Stimulated activated naive CD8-positive, alpha-beta T cell treated with anti-CD3 and anti-CD28 coated beads, Interleukin-15, Interleukin-2, amounts not matched to agents 100 ng/mL and 50 ng/mL, for 24 hours (primary cell): ENCODE measurements at regions not wholly inside any gene's neighbourhood (a gene's known extent, or its start where the extent isn't known, plus 50 kb on each side); places are given as distances from the start of the nearest gene placed in this dataset.

Experiments
- H3K27ac Mint-ChIP-seq: one replicate; pipeline ENCODE4 v1.8.0; 2021; ENCODE audit warnings: mild to moderate bottlenecking, mixed read lengths
- H3K27me3 Mint-ChIP-seq: one replicate; pipeline ENCODE4 v1.8.0; 2021; ENCODE audit warnings: mixed read lengths
- H3K36me3 Mint-ChIP-seq: one replicate; pipeline ENCODE4 v1.8.0; 2021; ENCODE audit warnings: low read depth, mixed read lengths
- H3K4me1 Mint-ChIP-seq: one replicate; pipeline ENCODE4 v1.8.0; 2021; ENCODE audit warnings: low read depth, mixed read lengths
- H3K4me3 Mint-ChIP-seq: one replicate; pipeline ENCODE4 v1.8.0; 2021; ENCODE audit warnings: mild to moderate bottlenecking, mixed read lengths
- H3K9me3 Mint-ChIP-seq: one replicate; pipeline ENCODE4 v1.8.0; 2021; ENCODE audit warnings: mixed read lengths

DNA sequence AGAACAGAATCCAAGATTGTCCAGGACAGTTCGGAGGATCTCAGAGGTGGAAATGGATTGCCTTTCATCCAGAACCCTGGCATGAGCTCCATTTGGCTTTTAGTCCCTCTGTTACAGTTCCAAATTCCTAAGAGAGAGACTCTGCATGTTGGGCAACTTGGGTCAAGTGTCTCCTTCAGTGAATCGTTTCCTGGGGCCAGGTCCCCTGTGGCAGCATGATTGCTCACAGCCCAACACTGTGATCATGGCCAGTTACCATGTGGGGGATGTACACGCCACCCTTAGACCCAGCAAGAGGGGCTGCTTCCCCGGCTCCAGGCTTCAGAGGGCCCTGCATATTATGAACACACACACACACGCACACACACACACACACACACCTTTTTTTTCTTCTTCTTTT, 118.6 kb upstream of the GLI2 start:
- Mint-ChIP-seq H3K27ac (no peak overlapping the region), H3K36me3 (no peaks in the 10 kb centered on the region), H3K9me3 (no peaks in the 10 kb centered on the region), H3K4me1 (no peaks in the 10 kb centered on the region), H3K4me3 (no peak overlapping the region), H3K27me3 (no peaks in the 10 kb centered on the region)

DNA sequence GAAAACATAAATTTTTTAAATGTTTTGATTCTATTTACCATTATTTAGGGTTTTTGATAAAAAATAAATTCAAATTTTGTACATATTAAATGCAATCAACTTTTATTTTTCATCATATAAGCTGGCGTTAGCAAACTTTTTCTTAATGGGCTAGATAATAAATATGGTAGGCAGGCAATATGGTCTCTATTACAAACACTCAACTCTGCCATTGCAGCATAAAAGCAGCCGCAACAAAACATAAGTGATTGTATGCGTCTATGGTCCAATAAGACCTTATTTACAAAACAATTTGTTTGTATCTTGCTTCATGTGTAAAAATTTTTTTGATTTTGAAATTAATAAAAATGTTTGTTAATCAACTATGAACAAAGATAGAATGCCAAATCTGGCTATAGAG, 116.8 kb upstream of the GLI2 start:
- H3K4me1 Mint-ChIP-seq: no peaks in the 10 kb centered on the region
- H3K9me3 Mint-ChIP-seq: peaks cover 5% of the 10 kb centered on the region
- no peak overlapping the region for H3K4me3 Mint-ChIP-seq
- H3K36me3 Mint-ChIP-seq: no peaks in the 10 kb centered on the region
- no peaks in the 10 kb centered on the region for H3K27me3 Mint-ChIP-seq
- H3K27ac Mint-ChIP-seq: no peak overlapping the region

DNA sequence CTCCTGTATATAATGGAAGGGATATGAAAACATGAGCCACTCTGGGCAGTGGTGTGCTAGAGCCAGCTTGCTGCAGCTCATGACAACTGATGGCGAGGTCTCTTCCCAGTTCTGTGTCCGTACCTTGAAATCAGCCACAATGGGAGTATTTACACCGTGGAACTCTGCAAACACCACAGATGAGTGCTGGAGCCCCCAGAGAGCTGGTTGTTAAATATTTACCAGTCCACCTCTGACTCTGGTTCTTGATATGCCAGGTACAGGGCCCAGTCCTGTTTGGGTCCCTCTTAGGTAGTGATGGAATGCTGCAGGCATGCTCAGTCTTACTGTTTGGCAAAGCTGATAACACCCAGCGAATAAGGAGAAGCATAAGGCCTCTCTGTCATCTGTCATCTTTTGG, 116.1 kb upstream of the GLI2 start:
- no peak overlapping the region for H3K4me3 Mint-ChIP-seq
- no peaks in the 10 kb centered on the region for H3K4me1 Mint-ChIP-seq
- H3K9me3 Mint-ChIP-seq: peaks cover 5% of the 10 kb centered on the region
- H3K27ac Mint-ChIP-seq: no peak overlapping the region
- H3K36me3 Mint-ChIP-seq: no peaks in the 10 kb centered on the region
- no peaks in the 10 kb centered on the region for H3K27me3 Mint-ChIP-seq

DNA sequence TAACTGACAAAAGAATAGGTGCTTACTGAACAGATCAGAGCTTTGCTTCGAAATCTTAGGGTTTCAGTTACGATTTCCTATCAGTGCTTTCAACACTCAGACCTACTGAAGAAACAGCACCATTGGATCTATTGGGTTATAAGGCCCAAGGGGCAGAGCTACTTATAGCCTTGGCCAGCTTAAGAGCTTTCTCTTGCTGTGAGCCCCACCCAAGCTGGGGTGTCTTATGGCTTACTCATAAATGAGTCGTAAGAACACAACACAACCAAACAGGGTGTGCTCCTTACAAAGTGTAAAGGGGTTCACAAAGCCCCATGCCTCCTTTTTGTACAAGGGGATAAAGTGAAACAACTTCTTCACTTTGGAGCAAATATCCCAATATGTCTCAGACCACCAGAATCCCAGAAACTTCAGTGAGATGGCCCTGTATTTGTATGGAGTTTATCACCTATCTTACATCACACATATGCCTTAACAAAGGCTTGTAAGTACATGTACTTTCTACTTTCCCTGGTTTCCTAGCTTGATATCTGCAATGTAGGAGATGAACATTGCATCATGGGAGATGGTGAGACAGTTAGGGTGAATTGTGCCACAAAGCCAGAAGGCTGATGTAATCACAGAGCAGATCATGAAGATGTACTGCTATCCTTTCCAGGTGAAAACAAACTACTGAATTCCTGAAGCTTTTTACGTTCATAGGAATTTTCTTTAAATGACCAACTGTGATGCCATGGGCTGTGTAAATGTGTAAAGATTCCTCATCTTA, 115.5 kb upstream of the GLI2 start:
- Mint-ChIP-seq H3K4me1 (no peaks in the 10 kb centered on the region), H3K27ac (no peak overlapping the region), H3K9me3 (peaks cover 5% of the 10 kb centered on the region), H3K27me3 (no peaks in the 10 kb centered on the region), H3K4me3 (no peak overlapping the region), H3K36me3 (no peaks in the 10 kb centered on the region)

DNA sequence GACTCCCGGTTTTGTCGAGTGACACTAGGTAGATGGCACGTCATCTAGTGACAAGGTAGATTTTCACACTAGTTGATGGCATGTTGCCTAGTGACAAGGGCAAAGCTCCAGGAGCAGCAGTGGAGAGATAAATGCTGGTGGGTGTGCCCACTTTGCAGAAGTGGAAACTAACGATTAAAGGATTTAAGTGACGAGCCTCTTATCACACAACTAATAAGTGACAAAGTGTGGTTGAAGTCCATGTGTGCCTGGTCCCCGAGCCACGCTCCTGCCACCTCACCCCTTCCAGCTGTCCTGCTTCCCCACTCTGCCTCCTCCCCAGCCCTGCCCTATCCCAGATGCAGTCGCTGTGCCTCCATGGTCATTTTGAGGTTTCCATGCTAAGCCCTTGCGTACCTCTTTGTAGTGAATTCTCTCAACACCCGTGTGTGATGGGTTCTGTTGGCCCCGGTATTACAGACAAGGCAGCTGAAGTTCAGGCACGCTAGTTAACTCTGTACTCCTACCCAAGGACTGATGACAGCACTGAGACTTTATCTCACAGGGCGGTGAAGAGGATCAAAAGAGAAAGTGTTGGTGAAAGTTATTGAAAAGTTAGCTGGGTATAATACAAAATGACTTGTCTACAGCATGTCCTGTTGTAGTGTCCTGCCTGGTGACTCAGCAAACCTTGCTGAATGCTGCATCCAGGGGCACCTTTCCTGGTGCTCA, 113.4 kb upstream of the GLI2 start:
- H3K36me3 Mint-ChIP-seq: no peaks in the 10 kb centered on the region
- H3K27me3 Mint-ChIP-seq: no peaks in the 10 kb centered on the region
- H3K4me3 Mint-ChIP-seq: no peak overlapping the region
- no peak overlapping the region for H3K27ac Mint-ChIP-seq
- H3K9me3 Mint-ChIP-seq: peaks cover 5% of the 10 kb centered on the region
- H3K4me1 Mint-ChIP-seq: no peaks in the 10 kb centered on the region

DNA sequence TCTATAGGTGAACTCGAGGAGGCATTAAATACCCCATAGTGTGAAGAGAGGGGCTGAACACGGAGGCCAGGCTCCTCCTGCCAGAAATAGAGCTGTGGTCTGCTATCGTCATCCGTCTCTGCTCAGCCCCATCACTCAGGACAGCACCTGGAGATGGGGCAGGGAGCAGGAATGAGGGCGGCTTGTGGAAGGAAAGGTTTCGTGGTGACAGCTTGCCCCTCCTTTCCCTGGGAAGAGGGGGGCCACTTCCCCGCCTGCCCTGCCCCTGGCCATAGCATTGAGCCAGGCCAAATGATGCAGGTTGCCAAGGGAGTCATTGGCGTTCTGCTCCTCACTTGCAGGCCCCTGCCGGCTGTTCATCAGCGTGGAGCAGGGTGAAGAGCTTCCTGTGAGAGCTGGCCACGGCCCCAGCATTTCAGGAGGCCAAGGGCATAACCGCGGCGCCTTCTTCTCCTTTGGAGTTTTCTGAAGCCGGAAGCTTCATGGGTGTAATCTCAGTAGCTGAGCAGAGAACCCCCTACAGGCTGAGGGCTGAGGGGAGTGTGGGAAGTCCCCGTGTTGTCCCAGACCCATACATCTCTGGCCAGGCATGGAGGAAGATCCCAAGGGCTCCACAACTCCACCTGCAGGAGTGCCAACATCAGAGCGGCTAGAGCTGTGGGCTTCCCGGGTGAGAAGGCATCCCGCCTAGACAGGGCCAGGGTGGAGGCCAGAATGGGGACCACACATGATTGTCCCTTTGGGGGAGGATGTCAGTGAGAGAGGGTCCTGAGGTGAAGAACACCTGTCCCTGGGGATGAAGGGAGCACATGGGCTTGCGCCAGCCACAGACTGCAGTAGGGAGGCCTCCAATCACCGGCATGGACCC, 112.5 kb upstream of the GLI2 start:
- Mint-ChIP-seq H3K9me3 (peaks cover 5% of the 10 kb centered on the region), H3K4me1 (no peaks in the 10 kb centered on the region), H3K36me3 (no peaks in the 10 kb centered on the region), H3K27ac (no peak overlapping the region), H3K27me3 (no peaks in the 10 kb centered on the region), H3K4me3 (no peak overlapping the region)

DNA sequence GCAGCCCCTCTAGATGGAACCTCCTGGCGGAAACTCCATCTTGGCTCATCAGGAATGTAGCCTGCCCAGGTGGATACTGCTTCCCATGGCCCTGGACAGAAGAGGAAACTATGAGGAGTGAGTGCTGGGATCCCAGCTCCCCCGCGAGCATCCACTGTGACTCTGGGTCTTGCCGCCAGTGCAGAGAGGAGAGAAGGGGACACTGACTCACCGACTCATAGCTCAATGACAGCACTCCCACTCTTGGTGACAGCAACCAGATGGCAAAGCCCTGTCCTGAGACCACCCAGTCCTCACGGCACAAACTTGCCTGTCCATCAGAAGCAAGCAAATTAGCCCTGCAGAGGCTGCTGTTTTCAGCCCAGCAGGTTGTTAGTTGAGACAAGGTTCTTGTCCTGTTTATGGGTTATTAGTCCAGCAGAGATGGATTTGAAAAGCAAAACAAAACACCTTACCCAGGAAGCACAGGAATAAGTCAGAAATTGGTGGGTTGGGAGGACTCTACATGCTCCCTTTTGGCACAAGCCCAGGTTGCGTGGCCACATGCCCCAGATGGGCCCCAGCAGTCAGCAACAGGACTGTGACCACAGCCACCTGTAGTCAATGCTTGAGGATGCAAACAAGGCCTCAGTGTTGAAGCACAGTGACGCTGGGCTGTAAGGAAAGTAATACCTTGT, 111.5 kb upstream of the GLI2 start:
- Mint-ChIP-seq H3K4me3 (no peak overlapping the region), H3K27me3 (no peaks in the 10 kb centered on the region), H3K9me3 (peaks cover 5% of the 10 kb centered on the region), H3K4me1 (no peaks in the 10 kb centered on the region), H3K27ac (no peak overlapping the region), H3K36me3 (no peaks in the 10 kb centered on the region)

DNA sequence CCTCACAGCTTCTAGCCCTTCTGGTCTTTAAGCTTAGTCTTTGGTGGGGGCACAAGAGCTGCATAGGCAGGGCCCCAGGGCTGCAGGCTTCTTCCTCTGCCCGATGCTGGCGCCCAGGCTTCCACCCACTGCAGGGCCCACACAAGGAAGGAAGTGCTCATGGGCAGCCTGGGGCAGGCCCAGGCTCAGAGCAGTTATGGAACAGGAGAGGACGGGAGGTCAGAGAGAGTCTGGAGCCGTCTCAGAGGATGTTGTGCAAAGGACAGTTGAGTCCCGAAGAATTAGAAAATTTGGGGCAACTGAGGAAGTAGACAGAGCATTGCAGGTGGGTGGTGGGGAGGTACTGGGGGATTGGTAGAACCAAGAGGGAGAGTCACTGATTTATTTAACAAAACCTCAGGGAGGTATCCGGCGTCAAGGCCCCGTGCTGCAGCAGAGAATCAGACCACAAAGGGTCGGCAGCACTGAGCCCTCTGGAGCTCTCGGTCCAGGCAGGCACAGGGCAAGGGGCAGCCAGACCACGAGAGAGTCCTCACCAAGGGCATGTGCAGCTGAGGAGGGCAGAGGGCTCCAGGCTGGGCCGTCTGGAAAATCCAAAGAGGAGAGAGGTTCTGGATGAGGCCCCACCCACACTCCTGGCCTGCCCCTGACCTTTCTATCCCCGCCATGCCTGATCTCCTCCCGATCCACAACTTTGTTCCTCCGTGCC, 110.8 kb upstream of the GLI2 start:
- H3K4me3 Mint-ChIP-seq: no peak overlapping the region
- no peaks in the 10 kb centered on the region for H3K4me1 Mint-ChIP-seq
- H3K9me3 Mint-ChIP-seq: peaks cover 5% of the 10 kb centered on the region
- H3K27ac Mint-ChIP-seq: no peak overlapping the region
- H3K36me3 Mint-ChIP-seq: no peaks in the 10 kb centered on the region
- H3K27me3 Mint-ChIP-seq: no peaks in the 10 kb centered on the region

DNA sequence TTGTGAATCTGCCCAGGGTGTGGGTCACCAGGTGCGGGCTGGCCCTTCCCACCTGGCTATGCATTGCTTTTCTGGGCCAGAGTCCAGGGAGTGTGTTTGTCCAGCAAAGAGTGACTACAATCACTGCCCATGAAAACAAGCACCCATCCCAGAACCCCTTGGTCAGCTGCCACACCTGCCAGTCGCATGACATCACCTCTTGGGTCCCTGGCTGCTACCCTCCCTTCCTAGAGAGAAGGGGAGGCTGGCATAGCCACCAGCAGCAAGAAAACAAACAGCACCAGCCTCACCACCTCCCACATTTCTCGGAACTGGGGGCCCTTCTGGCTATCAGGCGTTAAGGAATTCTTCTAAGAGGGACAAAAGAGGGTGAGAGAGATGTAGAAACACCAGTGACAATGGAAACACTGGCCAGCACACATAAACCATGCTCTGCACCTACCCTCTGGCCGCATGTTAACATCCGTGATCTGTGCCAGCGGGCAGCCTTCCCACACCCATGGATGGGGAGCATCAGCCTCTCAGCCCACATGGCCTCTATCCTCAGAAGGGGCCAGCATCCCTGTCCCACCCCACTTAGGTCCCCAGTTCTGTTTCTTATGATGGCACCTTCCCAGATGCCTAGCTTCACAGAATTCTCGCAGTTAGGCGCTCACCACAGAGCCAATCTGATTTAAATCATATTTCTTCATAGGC, 109.7 kb upstream of the GLI2 start:
- Mint-ChIP-seq H3K4me3 (no peak overlapping the region), H3K4me1 (no peaks in the 10 kb centered on the region), H3K36me3 (no peaks in the 10 kb centered on the region), H3K27me3 (no peaks in the 10 kb centered on the region), H3K9me3 (peaks cover 5% of the 10 kb centered on the region), H3K27ac (no peak overlapping the region)

DNA sequence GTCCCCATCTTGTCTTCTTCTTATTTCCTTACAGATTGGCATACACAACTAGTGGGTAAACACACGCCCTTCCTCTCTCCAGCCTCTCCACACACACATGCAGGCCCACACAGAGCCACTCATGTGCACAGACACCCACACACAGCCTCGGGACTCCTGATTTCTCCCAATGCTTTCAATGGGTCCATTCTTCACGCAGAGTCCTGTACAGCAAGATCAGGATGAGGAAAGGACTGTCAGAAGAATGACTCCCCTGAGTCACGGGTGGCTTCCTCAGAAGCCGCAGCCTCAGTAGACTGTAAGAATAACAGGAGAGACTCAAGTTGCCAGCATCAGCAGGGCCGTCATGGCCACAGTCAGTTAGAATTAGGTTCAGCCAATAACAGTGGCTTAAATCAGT, 109.1 kb upstream of the GLI2 start:
- H3K9me3 Mint-ChIP-seq: peaks cover 5% of the 10 kb centered on the region
- H3K27me3 Mint-ChIP-seq: no peaks in the 10 kb centered on the region
- no peak overlapping the region for H3K27ac Mint-ChIP-seq
- no peaks in the 10 kb centered on the region for H3K4me1 Mint-ChIP-seq
- H3K4me3 Mint-ChIP-seq: no peak overlapping the region
- H3K36me3 Mint-ChIP-seq: no peaks in the 10 kb centered on the region

DNA sequence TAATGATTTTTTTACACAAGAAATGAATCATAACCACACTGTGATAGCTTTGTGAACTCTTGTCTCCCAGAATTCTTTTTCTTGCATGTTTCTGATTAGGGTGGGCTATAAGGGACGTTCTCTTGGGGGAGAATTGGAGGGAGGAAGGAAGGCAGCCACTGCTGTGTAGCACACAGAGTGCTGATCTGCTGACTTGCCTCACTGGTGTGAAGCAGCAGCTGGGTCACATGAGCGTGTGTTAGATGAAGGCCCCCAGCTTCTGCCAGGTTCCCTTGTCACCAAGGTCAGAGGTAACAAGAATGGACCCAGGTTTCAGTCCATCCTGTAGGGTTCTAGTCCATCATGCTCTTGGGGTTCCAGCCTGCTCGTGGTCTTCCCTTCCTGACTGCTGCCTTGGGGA, 107.4 kb upstream of the GLI2 start:
- no peaks in the 10 kb centered on the region for H3K27me3 Mint-ChIP-seq
- no peaks in the 10 kb centered on the region for H3K4me1 Mint-ChIP-seq
- no peak overlapping the region for H3K27ac Mint-ChIP-seq
- H3K4me3 Mint-ChIP-seq: no peak overlapping the region
- no peaks in the 10 kb centered on the region for H3K36me3 Mint-ChIP-seq
- no peaks in the 10 kb centered on the region for H3K9me3 Mint-ChIP-seq

DNA sequence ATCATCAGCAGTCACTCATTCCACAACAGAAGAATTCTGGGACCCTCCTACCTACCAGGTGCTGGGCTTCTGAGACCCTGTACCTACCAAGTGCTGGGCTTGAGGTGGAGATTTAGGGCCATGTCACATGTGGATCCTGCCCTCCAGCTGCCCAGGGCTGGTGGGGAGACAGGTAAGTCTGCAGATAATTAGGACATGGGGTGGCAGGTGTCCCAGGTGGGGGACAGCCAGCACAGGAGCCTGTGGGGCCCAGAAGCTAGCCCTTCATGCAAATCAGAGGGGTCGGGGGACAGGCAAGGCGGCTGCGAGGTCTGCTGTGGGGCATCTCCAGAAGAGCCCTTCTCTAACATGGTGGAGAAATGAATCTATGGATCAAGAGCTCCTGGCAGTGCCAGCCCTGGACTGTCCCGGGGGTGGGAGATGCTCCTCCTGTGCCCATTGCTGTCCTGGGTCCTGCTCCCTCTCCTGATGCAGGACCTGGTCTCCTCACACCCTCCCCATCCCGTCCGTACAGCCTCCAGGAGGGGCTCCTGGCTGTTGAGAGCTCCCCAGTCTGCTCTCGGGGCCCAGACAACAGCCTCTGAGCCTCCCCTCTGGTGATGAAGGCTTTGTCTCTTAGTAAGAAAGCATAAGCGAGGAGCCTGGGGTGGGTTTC, 106.3 kb upstream of the GLI2 start:
- no peaks in the 10 kb centered on the region for H3K4me1 Mint-ChIP-seq
- no peaks in the 10 kb centered on the region for H3K9me3 Mint-ChIP-seq
- H3K36me3 Mint-ChIP-seq: no peaks in the 10 kb centered on the region
- H3K27ac Mint-ChIP-seq: no peak overlapping the region
- no peaks in the 10 kb centered on the region for H3K27me3 Mint-ChIP-seq
- no peak overlapping the region for H3K4me3 Mint-ChIP-seq

DNA sequence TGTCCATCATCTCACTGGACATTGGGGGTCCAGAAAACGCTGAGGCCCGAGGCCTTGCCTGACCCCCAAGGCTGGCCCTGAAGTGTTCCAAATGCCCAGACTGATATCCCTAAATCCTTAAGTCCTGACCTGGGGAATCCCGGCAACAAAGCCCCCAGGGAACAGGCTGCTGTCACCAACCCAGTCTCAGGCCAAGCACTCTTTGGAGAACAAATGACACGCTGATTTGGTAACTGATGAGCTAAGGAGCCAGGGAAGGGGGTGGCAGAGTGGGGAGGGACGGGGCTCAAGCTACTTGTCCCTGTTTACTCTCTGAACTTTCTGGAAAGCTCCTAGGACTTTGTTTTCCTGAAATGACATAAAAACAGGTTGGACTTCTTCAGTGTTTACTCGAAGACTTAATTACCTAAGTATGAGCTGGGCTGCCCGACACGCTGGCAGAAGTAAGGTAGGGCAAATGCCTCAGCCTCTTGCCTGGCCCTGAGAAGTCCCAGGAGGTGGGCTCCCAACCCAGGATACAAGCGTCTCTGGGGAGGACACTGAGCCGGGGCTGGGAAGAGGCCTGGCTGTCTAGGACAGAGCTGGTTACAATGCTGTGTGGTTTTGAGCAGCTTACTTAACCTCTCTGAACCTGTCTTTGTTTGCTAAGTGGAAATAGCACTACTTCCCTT, 105.5 kb upstream of the GLI2 start:
- Mint-ChIP-seq H3K9me3 (no peaks in the 10 kb centered on the region), H3K4me3 (no peak overlapping the region), H3K4me1 (no peaks in the 10 kb centered on the region), H3K27ac (no peak overlapping the region), H3K36me3 (no peaks in the 10 kb centered on the region), H3K27me3 (no peaks in the 10 kb centered on the region)
